ENCODE measurements at regions not wholly inside any gene's neighbourhood (a gene's known extent, or its start where the extent isn't known, plus 50 kb on each side); places are given as distances from the start of the nearest gene placed in this dataset.
"Not testable (repeated sequence)": the region's sequence is repeated elsewhere in the genome, so short reads cannot be mapped to it uniquely, and the experiment has no call there.

DNA sequence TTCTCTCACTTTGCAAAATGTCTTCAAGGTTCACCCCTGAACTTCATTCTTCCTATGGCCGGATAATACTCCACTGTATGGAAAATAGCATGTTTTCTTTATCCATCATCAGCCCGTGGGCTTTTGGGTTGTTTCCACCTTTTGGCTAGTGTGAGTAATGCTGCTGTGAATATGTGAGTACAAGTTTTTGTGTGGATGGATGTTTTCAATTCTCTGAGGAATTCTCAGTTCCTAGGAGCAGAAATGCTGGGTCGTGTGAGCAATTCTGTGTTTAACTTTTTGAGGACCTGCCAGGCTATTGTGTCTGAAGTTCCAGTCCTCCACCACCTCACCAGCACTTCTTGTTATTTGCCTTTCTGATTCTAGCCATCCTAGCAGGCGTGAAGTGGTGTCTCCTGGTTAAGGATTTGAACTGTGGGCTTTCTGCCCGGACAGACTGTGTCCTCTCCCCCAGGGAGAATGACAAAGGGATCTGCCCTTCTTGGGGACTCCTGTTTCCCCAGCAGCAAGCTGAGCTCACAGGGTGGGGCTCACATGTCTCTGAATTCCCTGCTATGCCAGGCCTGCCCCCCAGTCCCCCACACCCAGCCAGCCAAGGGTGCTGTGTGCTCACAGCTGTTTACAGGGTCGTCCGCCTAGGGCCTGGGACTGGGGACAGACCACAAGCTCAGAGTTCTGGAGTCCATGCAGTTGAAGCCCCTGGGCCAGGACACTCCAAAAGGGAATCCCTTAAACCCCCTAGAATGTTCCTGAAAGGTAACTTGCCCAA, 92.2 kb upstream of the CIBAR2 start:
- no peak for DNase-seq

- DNase-seq: not testable (repeated sequence)
Observed at GRCh38 chr16:85205257-85205656, 93.0 kb upstream of the CIBAR2 start.

DNA sequence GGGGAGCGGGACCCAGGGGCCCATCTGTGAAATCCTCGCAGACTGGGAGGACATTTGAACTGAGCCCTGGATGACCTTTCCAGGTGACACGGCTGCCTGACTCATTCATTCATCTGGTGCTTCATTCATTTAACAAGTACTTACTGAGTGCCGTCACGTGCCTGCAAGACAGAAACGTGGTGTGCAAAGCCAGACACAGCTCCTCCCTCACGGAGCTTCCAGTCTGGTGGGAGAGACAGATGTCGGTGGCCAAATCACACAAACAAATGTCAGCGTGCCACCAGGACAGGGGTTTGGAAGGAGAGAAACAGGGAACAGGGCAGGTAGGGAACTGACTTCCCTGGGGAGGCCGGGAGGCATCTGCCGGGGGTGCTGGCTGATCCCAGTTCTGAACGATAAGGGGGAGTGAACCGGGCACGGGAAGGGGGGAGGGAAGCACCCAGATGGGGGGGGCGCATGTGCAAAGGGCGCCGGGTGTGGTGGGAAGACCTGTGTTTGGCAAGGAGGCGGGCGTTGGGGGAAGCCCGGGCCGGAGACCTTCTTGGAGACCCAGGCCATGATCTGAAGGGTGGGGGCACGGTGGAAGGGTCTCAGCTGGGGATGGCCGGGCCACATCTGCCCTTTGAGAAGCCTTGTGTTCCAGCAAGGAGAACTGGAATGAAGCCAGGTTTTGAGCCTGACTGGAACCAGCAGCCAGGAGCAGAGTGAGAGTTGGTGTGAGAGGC, 93.6 kb upstream of the CIBAR2 start:
- peak; percentile 81 for DNase-seq

- DNase-seq: no peak
Observed at GRCh38 chr16:85206472-85207356, 94.4 kb upstream of the CIBAR2 start.

DNA sequence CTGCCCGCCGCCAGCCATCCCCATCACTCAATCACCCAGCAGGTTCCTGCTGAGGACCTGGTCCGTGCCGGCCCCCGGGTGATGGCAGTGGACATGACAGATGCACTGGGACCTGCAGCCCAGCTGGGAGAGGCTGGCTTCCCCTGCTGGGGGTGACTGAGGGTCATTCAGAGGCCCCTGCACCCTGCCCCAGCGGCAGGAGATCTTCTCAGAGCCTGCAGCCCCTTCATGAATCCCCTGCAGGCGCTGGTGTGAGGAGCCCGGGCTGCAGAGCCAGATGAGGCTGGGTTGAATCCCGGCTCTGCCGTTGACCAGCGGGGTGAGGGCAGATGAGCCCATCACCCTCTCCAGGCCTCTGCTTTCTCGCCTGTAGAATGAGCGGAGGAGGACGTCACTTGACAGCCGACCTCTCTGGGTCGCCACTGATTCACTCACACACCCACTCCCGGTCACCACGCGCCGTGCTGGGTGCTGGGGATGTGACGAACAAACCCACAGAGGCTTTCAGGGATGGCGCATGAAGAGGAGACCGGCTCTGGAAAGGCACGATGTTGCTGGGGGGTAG, 95.2 kb upstream of the CIBAR2 start:
- DNase-seq: no peak

GRCh38 chr16:85208181-85208580, 95.9 kb upstream of the CIBAR2 start:
- no peak for DNase-seq

DNA sequence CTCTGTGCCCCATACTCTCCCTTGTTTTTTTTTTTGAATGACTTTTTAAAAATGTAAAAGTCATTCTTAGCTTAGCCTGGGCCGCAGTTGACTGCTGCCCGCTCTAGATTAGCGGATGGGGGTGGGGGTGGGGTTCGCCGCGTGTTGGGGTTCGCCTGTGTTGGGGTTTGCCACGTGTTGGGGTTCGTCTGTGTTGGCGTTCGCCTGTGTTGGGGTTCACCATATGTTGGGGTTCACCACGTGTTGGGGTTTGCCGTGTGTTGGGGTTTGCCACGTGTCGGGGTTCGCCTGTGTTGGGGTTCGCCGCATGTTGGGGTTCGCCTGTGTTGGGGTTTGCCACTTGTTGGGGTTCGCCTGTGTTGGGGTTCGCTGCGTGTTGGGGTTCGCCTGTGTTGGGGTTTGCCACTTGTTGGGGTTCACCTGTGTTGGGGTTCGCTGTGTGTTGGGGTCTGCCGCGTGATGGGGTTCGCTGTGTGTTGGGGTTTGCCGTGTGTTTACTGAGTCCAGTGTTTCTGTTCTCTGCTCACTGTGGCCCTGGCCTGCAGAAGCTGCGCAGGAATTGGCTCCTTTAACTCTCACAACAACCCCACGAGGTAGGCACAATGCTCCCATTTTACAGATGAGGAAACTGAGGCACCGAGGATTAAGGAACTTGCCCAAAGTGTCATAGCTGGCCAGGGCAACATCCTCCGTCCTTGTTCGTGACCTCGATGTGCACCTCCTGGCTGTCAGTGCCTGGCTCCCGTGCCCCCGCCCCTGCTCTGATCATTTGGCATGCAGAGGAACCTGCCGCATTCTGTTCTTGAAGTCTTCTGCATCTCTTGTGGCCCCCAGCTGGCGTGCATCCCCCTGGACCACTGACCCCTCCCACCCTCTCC, 96.6 kb upstream of the CIBAR2 start:
- no peak for DNase-seq

GRCh38 chr16:85209526-85210121, 97.4 kb upstream of the CIBAR2 start:
- no peak for DNase-seq

- no peak for DNase-seq
Observed at GRCh38 chr16:85210423-85211169, 98.3 kb upstream of the CIBAR2 start.

DNA sequence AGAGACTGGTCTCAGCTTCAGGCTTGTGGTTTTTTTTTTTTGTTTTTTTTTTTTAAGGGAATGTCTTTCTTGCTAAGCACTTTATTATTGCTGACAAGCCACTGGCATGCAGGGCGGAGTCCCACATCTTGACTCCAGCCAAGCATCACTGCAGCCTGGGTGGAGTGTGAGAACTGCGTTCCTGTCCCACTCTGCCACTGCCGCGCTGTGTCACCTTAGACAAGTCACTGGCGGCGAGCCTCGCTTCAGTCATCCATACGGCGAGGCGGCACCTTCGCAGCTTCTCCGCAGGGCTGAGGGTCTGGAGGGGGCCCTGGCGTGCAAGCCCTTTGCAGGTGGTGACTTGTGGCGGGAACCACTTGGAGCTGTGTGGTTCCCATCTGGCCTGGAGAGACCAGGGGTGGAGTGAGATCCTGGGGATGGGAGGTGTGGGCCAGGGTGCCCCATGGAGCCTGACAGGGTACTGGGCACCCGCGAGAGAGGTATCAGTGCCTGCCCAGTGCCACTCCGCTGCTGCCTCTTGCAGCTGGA, 99.1 kb upstream of the CIBAR2 start:
- DNase-seq: no peak

DNA sequence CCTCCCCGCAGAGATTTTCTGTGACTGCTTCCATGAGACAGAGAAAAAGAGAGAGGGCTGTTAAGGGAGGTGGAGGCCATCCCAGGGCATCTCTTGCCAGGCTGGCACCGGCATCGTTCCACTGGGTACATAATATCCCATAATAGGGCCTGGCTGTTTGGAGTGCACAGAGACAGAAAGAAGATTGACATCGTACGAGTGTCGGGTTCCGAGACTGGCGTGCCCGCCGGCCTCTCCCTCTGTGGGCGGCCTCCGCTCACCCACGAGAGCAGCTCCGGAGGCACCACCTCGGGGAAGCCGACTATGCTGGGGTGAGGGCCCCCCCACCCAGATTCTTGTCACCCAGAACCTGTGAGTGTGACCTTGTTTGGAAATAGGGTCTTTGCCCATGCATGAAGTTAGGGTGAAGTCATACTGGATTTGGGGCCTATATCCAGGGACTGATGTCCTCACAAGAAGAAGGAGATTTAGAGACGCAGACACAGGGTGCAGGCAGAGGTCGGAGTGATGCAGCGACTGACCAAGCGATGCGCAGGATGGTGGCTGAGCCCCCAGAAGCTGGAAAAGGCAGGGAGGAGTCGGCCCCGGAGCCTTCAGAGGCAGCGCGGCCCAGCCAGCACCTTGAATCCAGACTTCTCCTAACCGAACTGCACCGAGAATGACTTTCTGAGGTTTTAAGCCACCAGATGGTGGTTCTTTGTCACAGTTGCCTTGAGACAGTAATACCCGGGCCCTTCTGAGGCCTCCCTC, 101.8 kb upstream of the CIBAR2 start:
- no peak for DNase-seq

- DNase-seq: no peak
Observed at GRCh38 chr16:85215478-85216118, 103.3 kb upstream of the CIBAR2 start.

- no peak for DNase-seq
Observed at GRCh38 chr16:85216522-85217375, 104.5 kb upstream of the CIBAR2 start.

DNA sequence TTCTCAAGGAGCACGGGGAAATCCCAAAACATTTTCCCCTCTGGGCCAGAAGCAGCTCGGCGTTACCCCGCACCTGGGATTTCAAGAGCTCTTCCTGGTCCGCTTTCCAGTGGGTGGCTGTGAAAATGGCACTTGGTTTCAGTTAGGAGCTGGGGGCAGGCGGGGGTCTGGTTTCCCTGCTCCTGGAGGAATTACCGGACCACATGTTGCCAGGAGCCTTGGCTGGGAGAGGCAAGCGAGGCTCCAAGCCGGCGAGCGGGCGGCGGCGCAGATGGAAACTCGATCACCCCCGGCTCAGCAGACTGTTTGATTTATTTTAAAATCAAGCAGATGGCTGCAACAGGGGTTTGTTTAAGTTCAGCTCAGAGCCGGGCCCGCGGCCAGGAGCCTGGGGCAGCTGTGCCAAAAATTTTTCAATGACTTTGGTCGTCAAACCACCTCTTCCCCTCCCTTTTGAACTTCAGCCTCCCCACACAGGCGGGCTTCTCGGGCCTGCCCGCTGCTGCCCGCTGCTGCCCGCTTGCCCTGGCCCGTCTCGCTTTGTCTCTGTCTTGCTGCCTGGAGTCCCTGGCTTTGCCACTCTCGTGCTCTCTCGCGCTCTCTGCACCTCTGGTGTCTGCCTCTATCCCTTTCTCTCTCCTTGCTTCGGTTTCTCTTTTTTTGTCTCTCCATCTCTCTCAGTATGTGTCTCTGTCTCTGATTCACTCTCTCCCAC, 108.0 kb upstream of the CIBAR2 start:
- peak; percentile 99 for DNase-seq

DNA sequence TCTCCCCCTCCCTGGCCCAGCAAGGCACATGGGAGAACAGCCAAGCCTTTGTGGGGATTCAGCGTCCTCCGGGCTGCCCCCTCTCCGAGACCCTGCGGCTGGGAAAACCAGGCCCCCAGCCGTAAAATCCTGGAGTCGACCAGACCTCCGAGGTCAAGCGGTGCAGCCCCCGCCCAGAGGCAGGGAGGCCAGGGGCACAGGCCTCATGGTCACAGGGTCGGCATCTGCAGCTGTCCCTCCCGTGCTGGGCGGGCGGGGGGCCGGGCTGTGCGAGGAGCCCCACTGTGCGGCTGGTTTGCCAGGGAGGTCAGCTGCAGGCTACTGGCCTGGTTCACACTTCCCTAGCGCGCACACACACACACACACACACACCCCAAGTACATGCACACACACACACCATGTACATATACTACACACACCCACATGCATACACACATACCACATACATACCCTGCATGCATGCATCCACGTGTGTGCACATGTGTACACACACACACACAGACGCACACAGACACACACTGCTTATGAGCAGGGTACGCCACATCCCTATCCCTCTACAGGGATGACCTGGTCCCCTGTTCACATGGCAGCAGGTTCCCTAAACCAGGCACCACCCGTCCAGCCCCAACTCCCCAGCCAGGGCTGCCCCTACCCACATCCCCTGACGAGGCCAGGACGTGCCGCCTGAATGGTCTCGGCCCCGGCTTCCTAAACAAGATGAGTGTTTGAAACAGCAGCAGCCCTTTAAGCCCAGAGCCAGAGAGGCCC, 108.9 kb upstream of the CIBAR2 start:
- DNase-seq: no peak

GRCh38 chr16:85221771-85222154, 109.5 kb upstream of the CIBAR2 start:
- DNase-seq: no peak

Measured in DMS 273 treated with DMSO at 0.1 percent for 48 hours (cell line).